Epithelial cell of esophagus (primary cell): ENCODE measurements at regions not wholly inside any gene's neighbourhood (a gene's known extent, or its start where the extent isn't known, plus 50 kb on each side); places are given as distances from the start of the nearest gene placed in this dataset.
A peak's percentile ranks its signal among the peaks of the same experiment; 100 is the strongest.

ENCODE experiments used
- DNase-seq: peaks from one replicate; pipeline ENCODE4 v3.0.0; 2010; ENCODE audit warnings: low read depth
- H3K4me3 ChIP-seq: 2 replicates; pipeline ENCODE4 v1.5.1; 2011; ENCODE audit warnings: mild to moderate bottlenecking, low read length, control low read depth
- CTCF ChIP-seq: IDR thresholded peaks from 2 replicates; pipeline ENCODE4 v1.5.1; 2011; ENCODE audit warnings: low read depth, mild to moderate bottlenecking, low read length, control low read depth, inconsistent platforms; ENCODE audit not compliant: insufficient read depth; ENCODE audit errors: missing control alignments

GRCh38 chr5:125056671-125057485 lies 310.4 kb upstream of the ZNF608 start:
- TF ChIP-seq CTCF: no peak
- no peak overlapping the region for H3K4me3 ChIP-seq
- peak; percentile 66 for DNase-seq

- no peak for DNase-seq
- H3K4me3 ChIP-seq: no peak overlapping the region
- TF ChIP-seq CTCF: no peak
These were observed 311.7 kb upstream of the ZNF608 start for GRCh38 chr5:125057912-125058826.

GRCh38 chr5:125059255-125060002 lies 313.0 kb upstream of the ZNF608 start:
- no peak for DNase-seq
- no peak overlapping the region for H3K4me3 ChIP-seq

GRCh38 chr5:125061726-125062125 lies 315.3 kb upstream of the ZNF608 start:
- no peak for TF ChIP-seq CTCF
- no peak overlapping the region for H3K4me3 ChIP-seq
- DNase-seq: no peak

More at GRCh38 chr5:125059255-125060002, 313.0 kb upstream of the ZNF608 start:
- no peak for TF ChIP-seq CTCF

- DNase-seq: peak; percentile 25
- no peak for TF ChIP-seq CTCF
- no peak overlapping the region for H3K4me3 ChIP-seq
These were observed 318.4 kb upstream of the ZNF608 start for GRCh38 chr5:125064621-125065438.

GRCh38 chr5:125065741-125066140 lies 319.3 kb upstream of the ZNF608 start:
- DNase-seq: no peak
- no peak overlapping the region for H3K4me3 ChIP-seq
- no peak for TF ChIP-seq CTCF
